ENCODE measurements at regions not wholly inside any gene's neighbourhood (a gene's known extent, or its start where the extent isn't known, plus 50 kb on each side); places are given as distances from the start of the nearest gene placed in this dataset.

DNA sequence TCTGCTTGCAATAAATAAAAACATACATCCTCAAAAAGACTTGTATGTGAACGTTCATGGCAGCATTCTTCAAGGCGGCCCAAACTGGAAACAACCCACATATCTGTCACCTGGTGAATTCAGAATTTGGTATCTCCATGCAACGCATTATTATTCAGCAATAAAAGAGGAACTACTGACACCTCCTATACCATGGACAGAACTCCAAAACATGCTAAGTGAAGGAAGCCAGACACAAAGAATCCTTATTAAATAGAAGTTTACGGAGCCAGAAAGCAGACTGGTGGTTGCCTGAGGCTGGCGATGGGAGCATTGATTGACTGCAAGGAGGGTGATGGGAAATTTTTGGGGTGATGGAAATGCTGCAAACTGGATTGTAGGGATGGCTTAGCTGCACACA is 530.8 kb upstream of the DPP6 start:
- no peak overlapping the region for H3K56ac ChIP-seq (ENCODE audit: extremely low read depth, insufficient read depth, low read length)
- no peak overlapping the region for H2BK15ac ChIP-seq (ENCODE audit: low read depth, low read length)
- no peak overlapping the region for H3K9ac ChIP-seq (ENCODE audit: low read depth, low read length)
- H3K4me2 ChIP-seq (ENCODE audit: low read depth, low read length), result no peak overlapping the region
- dilution Hi-C loops (cut with HindIII; ENCODE audit: low sequenced_read_pairs, unreplicated experiment) (no loop called here), in situ Hi-C loops (cut with MboI; ENCODE audit: low sequenced_read_pairs) (no loop called here), intact Hi-C loops (cut with micrococcal nuclease) (no loop called here)
- H3K9me1 ChIP-seq (ENCODE audit: insufficient read depth, low read length), result no peaks in the 10 kb centered on the region
- no peak overlapping the region for H4K8ac ChIP-seq (ENCODE audit: low read depth in 2 of 2, low read length in 2 of 2)
- H2AFZ ChIP-seq (replicated peaks; ENCODE audit: low read length, poor library complexity), result no peak overlapping the region
- H2BK5ac ChIP-seq (ENCODE audit: low read depth, low read length, poor library complexity, severe bottlenecking), result no peak overlapping the region
- no TSS peak for BruUV-seq (replicated peaks)
- H3K14ac ChIP-seq (replicated peaks; ENCODE audit: low read depth, low read length), result no peak overlapping the region
- H3K23ac ChIP-seq (ENCODE audit: low read depth, low read length), result no peak overlapping the region
- H3K36me3 ChIP-seq (ENCODE audit: control insufficient read depth, insufficient read depth, low read length), result no peaks in the 10 kb centered on the region
- H2AK9ac ChIP-seq (replicated peaks; ENCODE audit: low read depth, low read length, poor library complexity), result no peak overlapping the region
- H3K4ac ChIP-seq (ENCODE audit: low read depth, low read length), result no peak overlapping the region
- peaks cover 31% of the 10 kb centered on the region for H3K9me3 ChIP-seq (ENCODE audit: control insufficient read depth, insufficient read depth, low read length)
- no peak overlapping the region for H3K18ac ChIP-seq (ENCODE audit: low read depth, low read length)
- ChIA-PET POLR2A (ENCODE audit: unreplicated experiment) (no interaction called here), CTCF (no interaction called here)
- no peak overlapping the region for H3K4me3 ChIP-seq (ENCODE audit: insufficient read depth, low read depth, low read length)
- DNase-seq (no peak), ATAC-seq (ENCODE audit: low read depth) (no peak)
- no peak for TF ChIP-seq POLR2A (IDR thresholded peaks at IDR 0.05; ENCODE audit: low read depth, low read length)
- TF ChIP-seq CEBPB (IDR thresholded peaks at IDR 0.05; ENCODE audit: low read depth, low read length), result no peak
- TF ChIP-seq NFE2L2 (IDR thresholded peaks at IDR 0.05; ENCODE audit: low read depth, low read length), result no peak
- TF ChIP-seq CHD1 (IDR thresholded peaks at IDR 0.05; ENCODE audit: low read depth, low read length), result no peak
- TF ChIP-seq RCOR1 (IDR thresholded peaks at IDR 0.05; ENCODE audit: insufficient replicate concordance, low read length), result no peak
- no peak for TF ChIP-seq RAD21 (IDR thresholded peaks at IDR 0.05; ENCODE audit: low read length)
- no peak for TF ChIP-seq USF2 (IDR thresholded peaks at IDR 0.05; ENCODE audit: low read depth, low read length)
- TF ChIP-seq BHLHE40 (IDR thresholded peaks at IDR 0.05; ENCODE audit: low read depth, low read length), result no peak
- TF ChIP-seq MXI1 (IDR thresholded peaks at IDR 0.05; ENCODE audit: borderline replicate concordance, low read depth, low read length), result no peak
- TF ChIP-seq MAZ (IDR thresholded peaks at IDR 0.05; ENCODE audit: borderline replicate concordance, low read depth, low read length), result no peak
- no peak overlapping the region for H4K91ac ChIP-seq (ENCODE audit: insufficient read depth, low read depth, low read length)
- no peaks in the 10 kb centered on the region for H3K27me3 ChIP-seq (ENCODE audit: control insufficient read depth, insufficient read depth, low read length)
- whole genome bisulfite sequencing, 2 experiments (ENCODE audit: extremely low coverage in 2 of 2, insufficient read length in 1 of 2), result no CpG with 5 or more reads among the region's 5 CpGs
- no peak overlapping the region for H2BK120ac ChIP-seq (ENCODE audit: low read depth, low read length)
- H4K5ac ChIP-seq (ENCODE audit: low read depth, low read length), result no peak overlapping the region
- H3K27ac ChIP-seq (ENCODE audit: insufficient read depth, low read length), result no peak overlapping the region
- H4K20me1 ChIP-seq (ENCODE audit: insufficient read depth, low read length), result no peaks in the 10 kb centered on the region
- no peak overlapping the region for H2AK5ac ChIP-seq (ENCODE audit: low read depth, low read length)
- H3K79me1 ChIP-seq (ENCODE audit: low read depth in 1 of 2, low read length in 2 of 2), result no peaks in the 10 kb centered on the region
- H3K4me1 ChIP-seq (ENCODE audit: control insufficient read depth, insufficient read depth, low read length), result no peaks in the 10 kb centered on the region
- no peak overlapping the region for H2BK20ac ChIP-seq (ENCODE audit: low read depth, low read length)
